ENCODE measurements at regions not wholly inside any gene's neighbourhood (a gene's known extent, or its start where the extent isn't known, plus 50 kb on each side); places are given as distances from the start of the nearest gene placed in this dataset.
A peak's percentile ranks its signal among the peaks of the same experiment; 100 is the strongest.

- Histone ChIP-seq H3K4me3 (no peak overlapping the region), H3K36me3 (no peaks in the 10 kb centered on the region), H3K4me1 (no peaks in the 10 kb centered on the region), H3K27ac (peak overlapping the region in 1 of 2 donors; percentile 40), H3K27me3 (no peaks in the 10 kb centered on the region), H3K9me3 (no peaks in the 10 kb centered on the region)
- no peak for DNase-seq (ENCODE audit: low spot score)
- TF ChIP-seq, protein P1, sequence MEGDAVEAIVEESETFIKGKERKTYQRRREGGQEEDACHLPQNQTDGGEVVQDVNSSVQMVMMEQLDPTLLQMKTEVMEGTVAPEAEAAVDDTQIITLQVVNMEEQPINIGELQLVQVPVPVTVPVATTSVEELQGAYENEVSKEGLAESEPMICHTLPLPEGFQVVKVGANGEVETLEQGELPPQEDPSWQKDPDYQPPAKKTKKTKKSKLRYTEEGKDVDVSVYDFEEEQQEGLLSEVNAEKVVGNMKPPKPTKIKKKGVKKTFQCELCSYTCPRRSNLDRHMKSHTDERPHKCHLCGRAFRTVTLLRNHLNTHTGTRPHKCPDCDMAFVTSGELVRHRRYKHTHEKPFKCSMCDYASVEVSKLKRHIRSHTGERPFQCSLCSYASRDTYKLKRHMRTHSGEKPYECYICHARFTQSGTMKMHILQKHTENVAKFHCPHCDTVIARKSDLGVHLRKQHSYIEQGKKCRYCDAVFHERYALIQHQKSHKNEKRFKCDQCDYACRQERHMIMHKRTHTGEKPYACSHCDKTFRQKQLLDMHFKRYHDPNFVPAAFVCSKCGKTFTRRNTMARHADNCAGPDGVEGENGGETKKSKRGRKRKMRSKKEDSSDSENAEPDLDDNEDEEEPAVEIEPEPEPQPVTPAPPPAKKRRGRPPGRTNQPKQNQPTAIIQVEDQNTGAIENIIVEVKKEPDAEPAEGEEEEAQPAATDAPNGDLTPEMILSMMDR (IDR thresholded peaks at IDR 0.05), result no peak
Observed at GRCh38 chr16:73916829-73917594, 379.6 kb upstream of the PSMD7 start.

DNA sequence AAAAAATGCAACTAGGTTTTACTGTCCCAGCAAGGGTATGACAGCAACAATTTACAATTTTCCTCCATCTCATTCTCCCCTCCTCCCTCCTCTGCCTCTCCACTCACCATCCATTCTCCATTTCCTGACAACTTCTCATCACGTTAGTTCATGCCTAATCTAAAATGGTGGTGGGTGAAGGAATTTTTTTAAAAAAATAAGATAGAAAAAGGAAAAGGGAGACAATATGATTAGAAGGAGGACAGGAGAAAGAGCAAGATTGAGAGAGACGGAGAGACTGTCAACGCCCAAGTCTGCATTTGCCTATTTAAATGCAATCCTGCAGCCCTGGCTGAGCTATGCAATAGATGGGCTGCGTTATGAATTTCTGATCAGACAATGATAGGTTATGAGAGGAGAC is 380.7 kb upstream of the PSMD7 start:
- H3K9me3 ChIP-seq, result no peaks in the 10 kb centered on the region
- no peak overlapping the region for H3K4me3 ChIP-seq
- no peaks in the 10 kb centered on the region for H3K27me3 ChIP-seq
- TF ChIP-seq, protein P1 (IDR thresholded peaks at IDR 0.05), result no peak
- H3K36me3 ChIP-seq, result no peaks in the 10 kb centered on the region
- H3K4me1 ChIP-seq, result no peaks in the 10 kb centered on the region
- H3K27ac ChIP-seq, result no peak overlapping the region
- no peak for DNase-seq (ENCODE audit: low spot score)

GRCh38 chr16:73915140-73915539 is 381.5 kb upstream of the PSMD7 start:
- TF ChIP-seq, protein P1 (IDR thresholded peaks at IDR 0.05), result no peak
- no peaks in the 10 kb centered on the region for H3K4me1 ChIP-seq
- H3K27ac ChIP-seq, result no peak overlapping the region
- H3K27me3 ChIP-seq, result no peaks in the 10 kb centered on the region
- no peak overlapping the region for H3K4me3 ChIP-seq
- DNase-seq (ENCODE audit: low spot score), result no peak
- H3K9me3 ChIP-seq, result no peaks in the 10 kb centered on the region
- H3K36me3 ChIP-seq, result no peaks in the 10 kb centered on the region

DNA sequence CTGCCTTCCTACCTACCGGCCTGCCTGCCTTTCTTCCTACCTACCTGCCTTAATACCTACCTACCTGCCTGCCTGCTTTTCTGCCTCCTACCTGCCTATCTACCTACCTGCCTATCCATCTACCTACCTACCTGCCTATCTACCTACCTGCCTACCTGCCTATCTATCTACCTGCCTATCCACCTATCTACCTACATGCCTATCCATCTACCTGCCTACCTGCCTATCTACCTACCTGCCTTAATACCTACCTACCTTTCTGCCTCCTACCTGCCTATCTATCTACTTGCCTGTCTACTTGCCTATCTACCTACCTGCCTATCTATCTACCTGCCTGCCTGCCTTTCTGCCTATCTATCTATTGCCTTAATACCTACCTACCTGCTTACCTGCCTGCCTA is 383.8 kb upstream of the PSMD7 start:
- no peak overlapping the region for H3K4me3 ChIP-seq
- no peaks in the 10 kb centered on the region for H3K27me3 ChIP-seq
- DNase-seq (ENCODE audit: low spot score), result no peak
- TF ChIP-seq, protein P1 (IDR thresholded peaks at IDR 0.05), result no peak
- H3K36me3 ChIP-seq, result no peaks in the 10 kb centered on the region
- H3K9me3 ChIP-seq, result no peaks in the 10 kb centered on the region
- no peaks in the 10 kb centered on the region for H3K4me1 ChIP-seq
- no peak overlapping the region for H3K27ac ChIP-seq

DNA sequence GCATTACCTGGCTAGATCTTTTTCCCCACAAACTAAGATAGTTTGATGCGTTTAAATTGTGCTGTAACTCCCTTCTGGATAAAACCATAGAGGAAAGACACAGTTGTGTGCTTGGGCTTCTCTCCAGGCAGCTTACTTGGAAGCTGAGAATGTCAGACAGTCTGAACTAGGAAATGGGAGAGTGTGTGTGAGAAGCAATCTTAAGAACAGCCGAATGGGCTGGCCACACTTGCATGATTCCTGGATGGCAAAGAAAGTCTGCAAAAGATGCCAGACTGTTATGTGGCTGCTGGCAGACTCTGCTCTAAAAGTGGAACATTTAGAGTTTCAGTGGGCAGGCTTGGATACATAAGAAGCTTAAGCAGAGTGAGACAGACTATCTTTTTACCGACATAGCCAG is 384.3 kb upstream of the PSMD7 start:
- TF ChIP-seq, protein P1 (IDR thresholded peaks at IDR 0.05), result no peak
- H3K4me3 ChIP-seq, result no peak overlapping the region
- no peak for DNase-seq (ENCODE audit: low spot score)

DNA sequence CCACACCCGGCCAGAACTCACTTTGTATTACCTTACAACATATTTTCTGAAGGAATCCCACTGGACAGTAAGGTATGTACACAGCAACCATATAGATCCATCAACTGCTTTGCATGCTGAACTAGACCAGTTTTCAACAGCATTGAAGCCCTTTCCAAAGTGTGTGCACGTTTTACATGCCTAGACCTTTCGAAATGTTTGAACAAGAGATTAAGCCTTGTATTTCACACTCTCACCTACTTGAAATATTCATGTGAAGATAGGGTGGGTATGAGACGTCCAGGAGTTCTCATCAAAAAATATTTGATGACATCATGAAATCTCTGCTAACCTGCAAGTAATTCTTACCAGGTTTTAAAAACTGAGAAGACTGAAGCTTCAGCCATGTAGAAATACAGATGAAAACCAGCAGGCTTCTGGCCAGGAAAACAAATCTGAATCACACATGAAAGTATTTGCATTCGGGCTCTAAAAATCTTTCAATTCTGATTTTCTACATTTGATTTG is 387.0 kb upstream of the PSMD7 start:
- no peak overlapping the region for H3K27ac ChIP-seq
- H3K36me3 ChIP-seq, result no peaks in the 10 kb centered on the region
- no peak overlapping the region for H3K4me3 ChIP-seq
- H3K4me1 ChIP-seq, result no peaks in the 10 kb centered on the region
- H3K9me3 ChIP-seq, result no peaks in the 10 kb centered on the region
- H3K27me3 ChIP-seq, result no peaks in the 10 kb centered on the region
- TF ChIP-seq, protein P1 (IDR thresholded peaks at IDR 0.05), result no peak
- no peak for DNase-seq (ENCODE audit: low spot score)

More for the DNA sequence above, 384.3 kb upstream of the PSMD7 start:
- H3K36me3 ChIP-seq, result no peaks in the 10 kb centered on the region
- H3K4me1 ChIP-seq, result no peaks in the 10 kb centered on the region
- H3K9me3 ChIP-seq, result no peaks in the 10 kb centered on the region
- no peak overlapping the region for H3K27ac ChIP-seq
- no peaks in the 10 kb centered on the region for H3K27me3 ChIP-seq
